ENCODE measurements at regions not wholly inside any gene's neighbourhood (a gene's known extent, or its start where the extent isn't known, plus 50 kb on each side); places are given as distances from the start of the nearest gene placed in this dataset.

GRCh38 chr7:22949944-22950343, 64.0 kb downstream of the HYCC1 start:
- Histone ChIP-seq H3K27me3 (replicated peaks; ENCODE audit: insufficient read depth) (no peaks in the 10 kb centered on the region), H3K4me1 (ENCODE audit: insufficient read depth) (peaks cover 10% of the 10 kb centered on the region; the same call in 1 of the 2 replicates), H3K79me2 (ENCODE audit: insufficient read depth) (no peaks in the 10 kb centered on the region; the same call in 1 of the 2 replicates), H3K4me2 (ENCODE audit: unreplicated experiment) (no peak overlapping the region), H3K27ac (no peak overlapping the region), H4K20me1 (ENCODE audit: insufficient read depth) (no peaks in the 10 kb centered on the region), H3F3A (ENCODE audit: insufficient read depth) (0 out of 2 replicates have a peak, but pooled peaks cover 10% of the 10 kb centered on the region), H3K9ac (no peak overlapping the region), H3K9me2 (ENCODE audit: insufficient read depth) (no peaks in the 10 kb centered on the region), H3K36me3 (ENCODE audit: low read depth) (peaks cover 20% of the 10 kb centered on the region; the same call in 1 of the 2 replicates), H2AFZ (no peak overlapping the region), H3K9me3 (ENCODE audit: low read depth) (no peaks in the 10 kb centered on the region), H3K4me3 (no peak overlapping the region)
- peak; percentile 63 for DNase-seq
- no peak for TF ChIP-seq EZH2 (IDR thresholded peaks at IDR 0.05; ENCODE audit: insufficient read depth, poor library complexity, severe bottlenecking)
- no peak for TF ChIP-seq EZH2phosphoT487 (IDR thresholded peaks at IDR 0.05; ENCODE audit: insufficient read depth, low read depth)
- WGBS, 2 experiments (ENCODE audit: low coverage in 1 of 2, low lambda C conversion rate in 2 of 2, missing lambda C conversion rate in 2 of 2) = 35 to 74% methylated on average over 2 of the region's 2 CpGs
- in situ Hi-C loops (cut with MboI) = no loop called here

DNA sequence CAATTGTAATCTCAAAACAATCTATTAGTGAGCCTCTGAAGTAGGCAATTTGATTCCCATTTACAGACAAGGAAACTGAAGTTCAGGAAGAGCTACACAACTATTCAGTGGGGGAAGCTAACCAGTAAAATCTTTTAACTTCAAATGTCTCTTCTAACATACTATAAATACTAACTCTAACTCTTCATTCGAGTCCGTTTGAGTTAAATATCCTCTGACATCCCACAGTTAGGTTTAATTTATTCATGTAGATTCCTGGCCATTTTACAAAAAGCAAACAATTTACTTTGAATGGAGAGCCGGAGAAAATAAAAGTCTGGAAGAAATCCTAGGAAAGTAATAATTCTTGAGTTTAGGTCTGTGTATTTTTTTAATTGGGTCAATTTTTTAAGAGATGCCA, 64.7 kb downstream of the HYCC1 start:
- Histone ChIP-seq H3K9me2 (ENCODE audit: insufficient read depth) (no peaks in the 10 kb centered on the region), H3K9me3 (ENCODE audit: low read depth) (no peaks in the 10 kb centered on the region), H3K4me2 (ENCODE audit: unreplicated experiment) (no peak overlapping the region), H2AFZ (no peak overlapping the region), H3K4me3 (no peak overlapping the region), H3K27me3 (replicated peaks; ENCODE audit: insufficient read depth) (no peaks in the 10 kb centered on the region), H3K79me2 (ENCODE audit: insufficient read depth) (no peaks in the 10 kb centered on the region; the same call in 1 of the 2 replicates), H3F3A (ENCODE audit: insufficient read depth) (0 out of 2 replicates have a peak, but pooled peaks cover 12% of the 10 kb centered on the region), H4K20me1 (ENCODE audit: insufficient read depth) (no peaks in the 10 kb centered on the region), H3K36me3 (ENCODE audit: low read depth) (peaks cover 22% of the 10 kb centered on the region; the same call in 1 of the 2 replicates), H3K27ac (no peak overlapping the region), H3K4me1 (ENCODE audit: insufficient read depth) (peaks cover 12% of the 10 kb centered on the region; the same call in 1 of the 2 replicates), H3K9ac (no peak overlapping the region)
- in situ Hi-C loops (cut with MboI) = no loop called here
- WGBS, 2 experiments (ENCODE audit: low coverage in 1 of 2, low lambda C conversion rate in 2 of 2, missing lambda C conversion rate in 2 of 2) = 73 to 78% methylated on average over 3 of the region's 3 CpGs
- DNase-seq = no peak
- no peak for TF ChIP-seq EZH2phosphoT487 (IDR thresholded peaks at IDR 0.05; ENCODE audit: insufficient read depth, low read depth)
- TF ChIP-seq EZH2 (IDR thresholded peaks at IDR 0.05; ENCODE audit: insufficient read depth, poor library complexity, severe bottlenecking) = no peak

- 81 to 85% methylated on average over 2 of the region's 2 CpGs for WGBS, 2 experiments (ENCODE audit: low coverage in 1 of 2, low lambda C conversion rate in 2 of 2, missing lambda C conversion rate in 2 of 2)
- H3K4me3 ChIP-seq = no peak overlapping the region
- H3K79me2 ChIP-seq (ENCODE audit: insufficient read depth) = no peaks in the 10 kb centered on the region; the same call in 1 of the 2 replicates
- no peak overlapping the region for H3K27ac ChIP-seq
- no peak overlapping the region for H3K4me2 ChIP-seq (ENCODE audit: unreplicated experiment)
- in situ Hi-C loops (cut with MboI) = no loop called here
- peaks cover 12% of the 10 kb centered on the region; the same call in 1 of the 2 replicates for H3K4me1 ChIP-seq (ENCODE audit: insufficient read depth)
- no peaks in the 10 kb centered on the region for H3K27me3 ChIP-seq (replicated peaks; ENCODE audit: insufficient read depth)
- no peak overlapping the region for H2AFZ ChIP-seq
- DNase-seq = no peak
- no peaks in the 10 kb centered on the region for H4K20me1 ChIP-seq (ENCODE audit: insufficient read depth)
- no peak for TF ChIP-seq EZH2 (IDR thresholded peaks at IDR 0.05; ENCODE audit: insufficient read depth, poor library complexity, severe bottlenecking)
- no peaks in the 10 kb centered on the region for H3K9me3 ChIP-seq (ENCODE audit: low read depth)
- H3K9ac ChIP-seq = no peak overlapping the region
- no peaks in the 10 kb centered on the region for H3K9me2 ChIP-seq (ENCODE audit: insufficient read depth)
- H3K36me3 ChIP-seq (ENCODE audit: low read depth) = peaks cover 22% of the 10 kb centered on the region; the same call in 1 of the 2 replicates
- 0 out of 2 replicates have a peak, but pooled peaks cover 14% of the 10 kb centered on the region for H3F3A ChIP-seq (ENCODE audit: insufficient read depth)
Measured at GRCh38 chr7:22948770-22949169, 65.2 kb downstream of the HYCC1 start.

- TF ChIP-seq EZH2 (IDR thresholded peaks at IDR 0.05; ENCODE audit: insufficient read depth, poor library complexity, severe bottlenecking) = no peak
- TF ChIP-seq EZH2phosphoT487 (IDR thresholded peaks at IDR 0.05; ENCODE audit: insufficient read depth, low read depth) = no peak
- Histone ChIP-seq H3K4me2 (ENCODE audit: unreplicated experiment) (no peak overlapping the region), H3K79me2 (ENCODE audit: insufficient read depth) (no peaks in the 10 kb centered on the region; the same call in 1 of the 2 replicates), H2AFZ (no peak overlapping the region), H3F3A (ENCODE audit: insufficient read depth) (0 out of 2 replicates have a peak, but pooled peaks cover 11% of the 10 kb centered on the region), H3K9me2 (ENCODE audit: insufficient read depth) (no peaks in the 10 kb centered on the region), H3K4me3 (no peak overlapping the region), H3K27me3 (replicated peaks; ENCODE audit: insufficient read depth) (no peaks in the 10 kb centered on the region), H4K20me1 (ENCODE audit: insufficient read depth) (no peaks in the 10 kb centered on the region), H3K4me1 (ENCODE audit: insufficient read depth) (peaks cover 12% of the 10 kb centered on the region; the same call in 1 of the 2 replicates), H3K9ac (no peak overlapping the region), H3K9me3 (ENCODE audit: low read depth) (no peaks in the 10 kb centered on the region), H3K27ac (no peak overlapping the region), H3K36me3 (ENCODE audit: low read depth) (peaks cover 32% of the 10 kb centered on the region)
- in situ Hi-C loops (cut with MboI) = no loop called here
- DNase-seq = no peak
- WGBS, 2 experiments (ENCODE audit: low coverage in 1 of 2, low lambda C conversion rate in 2 of 2, missing lambda C conversion rate in 2 of 2) = 74 to 81% methylated on average over 6 of the region's 6 CpGs
Measured at GRCh38 chr7:22945584-22945983, 68.3 kb downstream of the HYCC1 start.
